Prostate gland (tissue), 2 donors: ENCODE measurements at regions not wholly inside any gene's neighbourhood (a gene's known extent, or its start where the extent isn't known, plus 50 kb on each side); places are given as distances from the start of the nearest gene placed in this dataset.

Experiments
- POLR2A ChIP-seq: fragments of 450-650 bp; IDR thresholded peaks from one replicate; pipeline ENCODE4 v1.6.1; 2016; ENCODE audit warnings: antibody characterized with exemption, mild to moderate bottlenecking
- POLR2AphosphoS5 ChIP-seq: sonication (generic); formaldehyde crosslinking; IDR thresholded peaks from one replicate; pipeline ENCODE4 v1.6.1; 2017; ENCODE audit warnings: antibody characterized with exemption
- TF ChIP-seq, protein P1 (sequence below), 4 experiments: fragments of 200-600 bp in 2 of 4; fragments of 450-650 bp in 2 of 4; sonication (generic) in 2 of 4; IDR thresholded peaks; 1 replicate in 3 of 4; 2 replicates in 1 of 4; pipeline ENCODE4 v1.5.1; 2016 to 2019; ENCODE audit warnings: antibody characterized with exemption in 4 of 4, mild to moderate bottlenecking in 2 of 4, moderate library complexity in 2 of 4

DNA sequence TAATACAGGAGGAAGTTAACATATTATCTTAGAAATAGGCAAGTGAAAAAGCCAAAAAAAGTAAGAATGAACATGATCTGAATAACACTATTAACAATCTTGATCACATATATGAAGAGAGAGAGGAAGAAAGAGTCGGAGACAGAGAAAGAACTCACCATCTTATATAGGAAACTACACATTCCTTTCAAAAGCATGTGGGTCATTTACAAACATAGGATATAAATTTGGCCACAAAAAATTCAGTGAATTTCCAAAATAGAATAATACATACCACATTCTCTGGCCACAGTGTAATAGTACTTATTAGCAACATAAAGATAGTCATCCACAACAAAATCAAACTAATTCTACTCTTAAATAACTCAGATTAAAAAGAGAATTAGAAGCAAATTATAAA is 50.9 kb upstream of the ME3 start:
- no peak for TF ChIP-seq POLR2A
- TF ChIP-seq, protein P1, sequence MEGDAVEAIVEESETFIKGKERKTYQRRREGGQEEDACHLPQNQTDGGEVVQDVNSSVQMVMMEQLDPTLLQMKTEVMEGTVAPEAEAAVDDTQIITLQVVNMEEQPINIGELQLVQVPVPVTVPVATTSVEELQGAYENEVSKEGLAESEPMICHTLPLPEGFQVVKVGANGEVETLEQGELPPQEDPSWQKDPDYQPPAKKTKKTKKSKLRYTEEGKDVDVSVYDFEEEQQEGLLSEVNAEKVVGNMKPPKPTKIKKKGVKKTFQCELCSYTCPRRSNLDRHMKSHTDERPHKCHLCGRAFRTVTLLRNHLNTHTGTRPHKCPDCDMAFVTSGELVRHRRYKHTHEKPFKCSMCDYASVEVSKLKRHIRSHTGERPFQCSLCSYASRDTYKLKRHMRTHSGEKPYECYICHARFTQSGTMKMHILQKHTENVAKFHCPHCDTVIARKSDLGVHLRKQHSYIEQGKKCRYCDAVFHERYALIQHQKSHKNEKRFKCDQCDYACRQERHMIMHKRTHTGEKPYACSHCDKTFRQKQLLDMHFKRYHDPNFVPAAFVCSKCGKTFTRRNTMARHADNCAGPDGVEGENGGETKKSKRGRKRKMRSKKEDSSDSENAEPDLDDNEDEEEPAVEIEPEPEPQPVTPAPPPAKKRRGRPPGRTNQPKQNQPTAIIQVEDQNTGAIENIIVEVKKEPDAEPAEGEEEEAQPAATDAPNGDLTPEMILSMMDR (IDR thresholded peaks at IDR 0.05) = no peak
- TF ChIP-seq POLR2AphosphoS5 = no peak
